ENCODE measurements at regions not wholly inside any gene's neighbourhood (a gene's known extent, or its start where the extent isn't known, plus 50 kb on each side); places are given as distances from the start of the nearest gene placed in this dataset.

DNA sequence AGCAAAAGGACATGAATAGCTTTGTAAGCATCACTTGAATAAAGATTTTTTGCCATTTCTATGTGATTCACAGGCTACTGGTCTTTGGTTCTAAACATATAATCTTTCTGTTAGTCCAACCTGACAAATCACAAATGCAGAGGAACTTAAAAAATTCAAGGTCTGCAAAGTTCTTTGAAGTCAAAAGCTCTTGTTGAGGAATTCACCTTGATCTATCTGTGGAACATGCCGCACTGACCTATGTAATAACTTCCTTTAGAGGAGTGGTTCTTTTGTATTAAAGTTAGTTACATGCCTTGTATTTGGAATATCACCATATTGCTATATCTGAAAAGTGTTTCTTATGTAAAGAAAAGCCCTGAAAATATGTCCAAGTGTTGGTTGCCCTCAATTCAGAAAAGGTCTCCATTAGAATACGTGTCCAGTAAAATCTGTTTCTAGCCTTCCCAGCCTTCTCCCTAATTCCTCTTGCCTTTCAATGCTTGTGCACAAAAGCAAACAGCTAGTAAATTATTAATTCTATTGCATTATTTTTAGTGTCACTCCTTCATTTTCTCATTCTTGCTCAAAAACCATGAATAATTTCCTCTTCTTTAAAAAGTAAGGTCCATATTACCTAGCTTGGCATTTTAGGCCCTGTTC, 1192.8 kb downstream of the FLRT2 start:
- DNase-seq (ENCODE audit: extremely low read depth, insufficient read length): no peak
- TF ChIP-seq CTCF (IDR thresholded peaks at IDR 0.05; ENCODE audit: insufficient read depth, low read length, poor library complexity, severe bottlenecking): no peak
- Histone ChIP-seq H3K4me3 (replicated peaks; ENCODE audit: low read depth, low read length) (no peak overlapping the region), H3K36me3 (ENCODE audit: control insufficient read depth, insufficient read depth, low read length) (no peaks in the 10 kb centered on the region), H3K27me3 (replicated peaks; ENCODE audit: control insufficient read depth, insufficient read depth, low read length) (no peaks in the 10 kb centered on the region)

DNA sequence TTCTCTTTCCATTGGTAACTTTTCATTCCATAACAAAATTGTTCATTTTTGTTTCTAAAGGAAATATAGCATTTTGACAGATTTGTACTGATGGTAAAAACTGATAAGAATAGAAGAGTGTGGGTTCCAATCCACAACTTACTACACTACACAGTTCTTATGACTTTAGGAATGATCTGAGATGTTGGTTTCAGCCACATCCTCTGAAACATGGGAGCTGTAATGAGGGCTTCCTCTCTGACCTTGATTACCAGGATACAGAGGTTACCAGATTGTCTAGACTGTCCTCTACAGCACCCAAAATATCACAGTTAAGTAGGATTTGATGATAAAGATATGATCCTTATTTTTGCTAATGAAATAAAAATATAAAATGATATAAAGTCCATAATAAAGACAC, 1184.6 kb downstream of the FLRT2 start:
- Histone ChIP-seq H3K4me3 (replicated peaks; ENCODE audit: low read depth, low read length) (no peak overlapping the region), H3K27me3 (replicated peaks; ENCODE audit: control insufficient read depth, insufficient read depth, low read length) (no peaks in the 10 kb centered on the region), H3K36me3 (ENCODE audit: control insufficient read depth, insufficient read depth, low read length) (no peaks in the 10 kb centered on the region)
- no peak for DNase-seq (ENCODE audit: extremely low read depth, insufficient read length)
- TF ChIP-seq CTCF (IDR thresholded peaks at IDR 0.05; ENCODE audit: insufficient read depth, low read length, poor library complexity, severe bottlenecking): no peak

GRCh38 chr14:86714153-86714552, 1184.2 kb downstream of the FLRT2 start:
- DNase-seq (ENCODE audit: extremely low read depth, insufficient read length): no peak
- no peak overlapping the region for H3K4me3 ChIP-seq (replicated peaks; ENCODE audit: low read depth, low read length)
- H3K27me3 ChIP-seq (replicated peaks; ENCODE audit: control insufficient read depth, insufficient read depth, low read length): no peaks in the 10 kb centered on the region
- no peak for TF ChIP-seq CTCF (IDR thresholded peaks at IDR 0.05; ENCODE audit: insufficient read depth, low read length, poor library complexity, severe bottlenecking)
- H3K36me3 ChIP-seq (ENCODE audit: control insufficient read depth, insufficient read depth, low read length): no peaks in the 10 kb centered on the region

DNA sequence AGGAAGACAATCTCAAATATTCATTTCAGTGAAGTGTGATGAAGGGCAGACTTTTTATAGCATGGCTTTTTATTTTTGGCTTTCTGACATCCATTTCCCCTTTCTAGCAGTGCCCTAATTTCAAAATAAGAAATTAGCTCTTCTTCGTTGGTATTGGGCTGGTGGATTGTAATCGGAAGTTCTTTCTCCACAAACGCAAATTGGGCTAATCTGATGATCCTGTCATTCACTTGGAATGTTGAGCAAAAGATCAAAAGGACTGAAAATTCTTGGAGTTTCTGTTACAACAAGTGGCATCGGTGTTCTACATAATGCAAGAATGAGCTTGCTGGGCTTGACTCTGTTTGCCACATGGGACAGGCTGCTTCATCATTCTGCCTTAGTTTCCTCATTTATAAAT, 1182.8 kb downstream of the FLRT2 start:
- DNase-seq (ENCODE audit: extremely low read depth, insufficient read length): no peak
- Histone ChIP-seq H3K36me3 (ENCODE audit: control insufficient read depth, insufficient read depth, low read length) (no peaks in the 10 kb centered on the region), H3K4me3 (replicated peaks; ENCODE audit: low read depth, low read length) (no peak overlapping the region), H3K27me3 (replicated peaks; ENCODE audit: control insufficient read depth, insufficient read depth, low read length) (no peaks in the 10 kb centered on the region)
- TF ChIP-seq CTCF (IDR thresholded peaks at IDR 0.05; ENCODE audit: insufficient read depth, low read length, poor library complexity, severe bottlenecking): no peak

GRCh38 chr14:86712176-86712575, 1182.2 kb downstream of the FLRT2 start:
- no peak for DNase-seq (ENCODE audit: extremely low read depth, insufficient read length)
- H3K27me3 ChIP-seq (replicated peaks; ENCODE audit: control insufficient read depth, insufficient read depth, low read length): no peaks in the 10 kb centered on the region
- H3K4me3 ChIP-seq (replicated peaks; ENCODE audit: low read depth, low read length): no peak overlapping the region
- no peak for TF ChIP-seq CTCF (IDR thresholded peaks at IDR 0.05; ENCODE audit: insufficient read depth, low read length, poor library complexity, severe bottlenecking)
- no peaks in the 10 kb centered on the region for H3K36me3 ChIP-seq (ENCODE audit: control insufficient read depth, insufficient read depth, low read length)

- H3K4me3 ChIP-seq (replicated peaks; ENCODE audit: low read depth, low read length): no peak overlapping the region
These were observed 1178.9 kb downstream of the FLRT2 start for GRCh38 chr14:86708846-86709339.

More at GRCh38 chr14:86708846-86709339, 1178.9 kb downstream of the FLRT2 start:
- no peak for TF ChIP-seq CTCF (IDR thresholded peaks at IDR 0.05; ENCODE audit: insufficient read depth, low read length, poor library complexity, severe bottlenecking)
- no peak for DNase-seq (ENCODE audit: extremely low read depth, insufficient read length)
- Histone ChIP-seq H3K36me3 (ENCODE audit: control insufficient read depth, insufficient read depth, low read length) (no peaks in the 10 kb centered on the region), H3K27me3 (replicated peaks; ENCODE audit: control insufficient read depth, insufficient read depth, low read length) (no peaks in the 10 kb centered on the region)
